Natural killer cell (primary cell): ENCODE measurements at regions not wholly inside any gene's neighbourhood (a gene's known extent, or its start where the extent isn't known, plus 50 kb on each side); places are given as distances from the start of the nearest gene placed in this dataset.
"Not testable (repeated sequence)": the region's sequence is repeated elsewhere in the genome, so short reads cannot be mapped to it uniquely, and the experiment has no call there.

ENCODE experiments used
- ATAC-seq, 3 donors: fragments of 150-1000 bp in 2 of 3; fragments of 200-7000 bp in 1 of 3; cut with Tn5 transposase; 1 replicate in 1 of 3; 2 replicates in 2 of 3; pipeline ENCODE4 v1.10.0; 2021; ENCODE audit warnings: mild to moderate bottlenecking in 2 of 3, moderate library complexity in 2 of 3
- DNase-seq, 2 donors: peaks; one replicate each; pipeline versions ENCODE4 v3.0.0 to v3.0.0-alpha.2; 2013 to 2021; ENCODE audit warnings: mixed read lengths in 1 of 2
- H3K27ac ChIP-seq: one replicate; pipeline ENCODE4 v1.5.1; 2013; ENCODE audit warnings: mild to moderate bottlenecking, low read length
- H3K27me3 ChIP-seq: one replicate; pipeline ENCODE4 v1.6.1; 2013; ENCODE audit warnings: low read length; ENCODE audit not compliant: control insufficient read depth, insufficient read depth
- H3K36me3 ChIP-seq: one replicate; pipeline ENCODE4 v1.6.1; 2013; ENCODE audit warnings: low read length; ENCODE audit not compliant: control insufficient read depth, insufficient read depth
- H3K4me1 ChIP-seq: one replicate; pipeline ENCODE4 v1.6.1; 2013; ENCODE audit warnings: low read length; ENCODE audit not compliant: control insufficient read depth, insufficient read depth
- H3K4me3 ChIP-seq: one replicate; pipeline ENCODE4 v1.5.1; 2013; ENCODE audit warnings: low read length
- H3K9me3 ChIP-seq: one replicate; pipeline ENCODE4 v1.6.1; 2013; ENCODE audit warnings: low read length; ENCODE audit not compliant: control insufficient read depth, insufficient read depth
- H3K27ac Mint-ChIP-seq, 2 donors: one replicate each; pipeline ENCODE4 v1.8.0; 2022; ENCODE audit warnings: mild to moderate bottlenecking in 2 of 2, mixed read lengths in 2 of 2, moderate library complexity in 1 of 2
- H3K27me3 Mint-ChIP-seq, 2 donors: one replicate each; pipeline ENCODE4 v1.8.0; 2022; ENCODE audit warnings: low read depth in 2 of 2, mixed read lengths in 2 of 2
- H3K36me3 Mint-ChIP-seq: one replicate; pipeline ENCODE4 v1.8.0; 2022; ENCODE audit warnings: mixed read lengths
- H3K4me1 Mint-ChIP-seq, 2 donors: one replicate each; pipeline ENCODE4 v1.8.0; 2022; ENCODE audit warnings: mixed read lengths in 2 of 2
- H3K4me3 Mint-ChIP-seq: one replicate; pipeline ENCODE4 v1.8.0; 2022; ENCODE audit warnings: mild to moderate bottlenecking, moderate library complexity, mixed read lengths
- H3K9me3 Mint-ChIP-seq, 2 donors: one replicate each; pipeline ENCODE4 v1.8.0; 2022; ENCODE audit warnings: mixed read lengths in 2 of 2
- WGBS: methylation state at CpG from one replicate; pipeline ENCODE4 v1.1.7; 2013; ENCODE audit warnings: missing lambda C conversion rate; ENCODE audit not compliant: insufficient coverage; 5-methylcytosine and 5-hydroxymethylcytosine counted together
- intact Hi-C: fragments of 100-400 bp; cut with micrococcal nuclease; formaldehyde crosslinking; loops from one replicate; pipeline ENCODE4 v1.14.2; 2022

DNA sequence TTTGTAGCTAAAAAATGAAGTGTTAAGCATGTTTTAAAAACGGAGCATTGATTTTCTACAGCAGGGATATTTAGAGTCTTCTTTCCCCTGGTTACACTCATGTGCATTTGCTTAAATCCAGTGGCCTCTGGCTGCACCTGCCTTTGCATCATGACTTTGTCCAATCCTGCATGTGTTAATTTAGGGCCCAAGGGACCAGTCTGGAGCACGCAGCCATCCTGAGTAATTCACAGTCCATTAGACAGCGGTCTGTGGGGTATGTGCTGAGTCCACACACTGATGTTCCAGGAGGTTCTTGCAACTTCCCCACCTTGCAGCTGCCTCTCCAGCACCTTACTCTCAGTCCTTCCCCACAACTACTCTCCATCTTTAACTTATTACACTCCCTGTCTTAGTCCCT, 60.7 kb upstream of the DPP6 start:
- H3K4me3 Mint-ChIP-seq, H3K27ac Mint-ChIP-seq: not testable (repeated sequence)

DNA sequence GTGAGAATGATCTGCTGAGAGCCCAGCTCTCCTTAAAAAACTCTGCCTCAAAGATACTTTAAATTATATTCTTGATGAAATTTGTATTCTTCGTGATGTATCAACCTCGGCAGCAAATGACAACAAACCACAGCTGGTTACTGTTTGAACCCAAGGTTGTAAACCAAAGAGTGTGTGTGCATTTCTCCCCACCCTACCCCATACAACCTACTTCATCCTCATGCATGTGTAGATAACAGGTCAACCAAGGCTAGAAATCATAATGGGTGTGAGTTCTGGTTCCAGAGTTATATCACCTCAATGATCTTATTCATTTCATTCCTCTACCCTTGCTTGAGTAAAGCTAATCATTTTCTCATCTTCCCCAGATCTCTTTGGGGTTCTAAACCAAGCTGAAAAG, 58.8 kb upstream of the DPP6 start:
- H3K4me3 Mint-ChIP-seq, H3K9me3 ChIP-seq, intact Hi-C loops, H3K27ac Mint-ChIP-seq, H3K36me3 ChIP-seq, H3K27me3 ChIP-seq, H3K36me3 Mint-ChIP-seq, H3K27me3 Mint-ChIP-seq, H3K4me1 ChIP-seq, H3K4me3 ChIP-seq, ATAC-seq, H3K27ac ChIP-seq, DNase-seq, H3K4me1 Mint-ChIP-seq: not testable (repeated sequence)
- 71% methylated on average over 2 of the region's 2 CpGs for WGBS
- peaks cover 6 to 12% of the 10 kb centered on the region in 2 donors for H3K9me3 Mint-ChIP-seq

More for the DNA sequence above, 60.7 kb upstream of the DPP6 start:
- H3K9me3 Mint-ChIP-seq, intact Hi-C loops, H3K4me1 ChIP-seq, H3K9me3 ChIP-seq, H3K27me3 ChIP-seq, H3K36me3 ChIP-seq, H3K36me3 Mint-ChIP-seq, DNase-seq, H3K4me3 ChIP-seq, ATAC-seq, H3K27ac ChIP-seq, H3K4me1 Mint-ChIP-seq, H3K27me3 Mint-ChIP-seq: not testable (repeated sequence)
- WGBS: 88% methylated on average over 2 of the region's 3 CpGs

DNA sequence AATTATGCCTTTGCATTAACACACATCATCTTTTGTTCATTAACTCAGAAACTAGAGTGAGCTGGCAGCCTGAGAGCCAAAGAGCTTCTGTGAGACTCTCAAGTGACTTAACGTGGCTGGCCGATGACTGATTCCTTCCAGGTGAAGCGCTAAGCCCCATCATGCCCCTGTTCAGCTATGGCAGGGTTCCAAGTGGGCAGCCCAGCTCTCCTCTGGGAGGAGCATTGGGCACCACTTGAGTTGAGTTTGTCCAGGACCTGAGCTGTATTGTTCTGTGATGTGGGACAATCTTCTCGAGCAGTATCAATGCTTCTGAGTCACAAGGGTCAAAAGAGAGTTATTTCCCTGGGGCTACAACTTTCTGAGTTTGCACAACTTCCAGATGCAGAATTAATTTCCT, 53.3 kb upstream of the DPP6 start:
- H3K27ac Mint-ChIP-seq, H3K4me1 ChIP-seq, DNase-seq, ATAC-seq, H3K4me1 Mint-ChIP-seq, H3K27me3 ChIP-seq, H3K36me3 Mint-ChIP-seq, H3K27ac ChIP-seq, H3K9me3 ChIP-seq, H3K27me3 Mint-ChIP-seq, H3K36me3 ChIP-seq, H3K9me3 Mint-ChIP-seq, H3K4me3 Mint-ChIP-seq, intact Hi-C loops, H3K4me3 ChIP-seq: not testable (repeated sequence)
- 87% methylated on average over 4 of the region's 4 CpGs for WGBS
